NB4 (cell line): ENCODE measurements at regions not wholly inside any gene's neighbourhood (a gene's known extent, or its start where the extent isn't known, plus 50 kb on each side); places are given as distances from the start of the nearest gene placed in this dataset.

Experiments
- MYC ChIP-seq: IDR thresholded peaks from 2 replicates; pipeline ENCODE4 v1.6.1; 2011; ENCODE audit warnings: low read depth, low read length
- POLR2A ChIP-seq: IDR thresholded peaks from 2 replicates; pipeline ENCODE4 v1.6.1; 2011; ENCODE audit warnings: mild to moderate bottlenecking; ENCODE audit not compliant: insufficient read length; ENCODE audit errors: extremely low read depth
- TF ChIP-seq, protein P1 (sequence below): IDR thresholded peaks from one replicate; pipeline ENCODE4 v1.5.1; 2012; ENCODE audit warnings: low read depth, low read length

- TF ChIP-seq POLR2A (no peak), MYC (no peak)
- TF ChIP-seq, protein P1, sequence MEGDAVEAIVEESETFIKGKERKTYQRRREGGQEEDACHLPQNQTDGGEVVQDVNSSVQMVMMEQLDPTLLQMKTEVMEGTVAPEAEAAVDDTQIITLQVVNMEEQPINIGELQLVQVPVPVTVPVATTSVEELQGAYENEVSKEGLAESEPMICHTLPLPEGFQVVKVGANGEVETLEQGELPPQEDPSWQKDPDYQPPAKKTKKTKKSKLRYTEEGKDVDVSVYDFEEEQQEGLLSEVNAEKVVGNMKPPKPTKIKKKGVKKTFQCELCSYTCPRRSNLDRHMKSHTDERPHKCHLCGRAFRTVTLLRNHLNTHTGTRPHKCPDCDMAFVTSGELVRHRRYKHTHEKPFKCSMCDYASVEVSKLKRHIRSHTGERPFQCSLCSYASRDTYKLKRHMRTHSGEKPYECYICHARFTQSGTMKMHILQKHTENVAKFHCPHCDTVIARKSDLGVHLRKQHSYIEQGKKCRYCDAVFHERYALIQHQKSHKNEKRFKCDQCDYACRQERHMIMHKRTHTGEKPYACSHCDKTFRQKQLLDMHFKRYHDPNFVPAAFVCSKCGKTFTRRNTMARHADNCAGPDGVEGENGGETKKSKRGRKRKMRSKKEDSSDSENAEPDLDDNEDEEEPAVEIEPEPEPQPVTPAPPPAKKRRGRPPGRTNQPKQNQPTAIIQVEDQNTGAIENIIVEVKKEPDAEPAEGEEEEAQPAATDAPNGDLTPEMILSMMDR, result no peak
These were observed 1018.0 kb downstream of the CDH18 start for GRCh38 chr5:18970000-18970399.
